HG03280 (cell line): ENCODE measurements at regions not wholly inside any gene's neighbourhood (a gene's known extent, or its start where the extent isn't known, plus 50 kb on each side); places are given as distances from the start of the nearest gene placed in this dataset.
"Not testable (repeated sequence)": the region's sequence is repeated elsewhere in the genome, so short reads cannot be mapped to it uniquely, and the experiment has no call there.

Source experiments
- ATAC-seq: cut with Tn5 transposase; IDR thresholded peaks from one replicate; pipeline ENCODE4 v1.9.1; 2021; ENCODE audit warnings: mild to moderate bottlenecking, moderate library complexity; ENCODE audit not compliant: unreplicated experiment

DNA sequence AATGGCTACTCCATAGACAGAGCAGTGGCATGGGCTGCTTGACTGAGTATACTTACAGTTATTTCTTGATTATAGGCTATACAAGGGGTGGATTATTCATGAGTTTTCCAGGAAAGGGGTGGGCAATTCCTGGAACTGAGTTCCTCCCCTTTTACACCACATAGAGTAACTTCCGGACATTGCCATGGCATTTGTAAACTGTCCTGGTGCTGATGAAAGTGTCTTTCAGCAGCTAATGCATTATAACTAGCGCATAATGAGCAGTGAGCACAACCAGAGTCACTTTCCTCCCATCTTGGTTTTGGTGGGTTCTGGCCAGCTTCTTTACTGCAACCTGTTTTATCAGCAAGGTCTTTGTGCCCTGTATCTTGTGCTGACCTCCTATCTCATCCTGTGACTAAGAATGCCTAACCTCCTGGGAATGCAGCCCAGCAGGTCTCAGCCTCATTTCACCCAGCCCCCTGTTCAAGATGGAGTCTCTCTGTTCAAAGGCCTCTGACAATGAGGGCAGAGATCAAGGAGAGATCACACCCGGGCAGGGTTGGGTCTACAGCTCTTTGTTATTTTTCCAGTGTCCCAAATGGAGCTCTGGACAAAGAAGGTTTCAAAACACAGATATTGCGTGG, 468.4 kb upstream of the PRKX start:
- ATAC-seq = no peak

DNA sequence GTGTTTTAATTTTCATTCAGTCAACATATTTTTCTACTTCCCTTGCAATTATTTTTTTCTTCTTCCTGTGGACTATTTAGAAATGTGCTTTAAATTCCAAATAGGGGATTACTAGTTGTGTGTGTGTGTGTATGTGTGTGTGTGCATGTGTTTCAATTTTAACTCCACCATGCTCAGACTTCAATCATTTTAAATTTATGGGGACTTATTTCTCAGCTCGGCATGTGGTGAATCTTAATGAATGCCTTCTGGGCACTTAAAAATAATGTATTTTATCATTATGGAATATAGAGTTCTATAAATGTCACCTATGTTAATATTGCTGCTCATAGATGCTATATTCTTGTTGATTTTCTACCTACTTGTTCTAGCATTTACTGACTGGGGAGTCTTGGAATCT, 465.6 kb upstream of the PRKX start:
- ATAC-seq = no peak

DNA sequence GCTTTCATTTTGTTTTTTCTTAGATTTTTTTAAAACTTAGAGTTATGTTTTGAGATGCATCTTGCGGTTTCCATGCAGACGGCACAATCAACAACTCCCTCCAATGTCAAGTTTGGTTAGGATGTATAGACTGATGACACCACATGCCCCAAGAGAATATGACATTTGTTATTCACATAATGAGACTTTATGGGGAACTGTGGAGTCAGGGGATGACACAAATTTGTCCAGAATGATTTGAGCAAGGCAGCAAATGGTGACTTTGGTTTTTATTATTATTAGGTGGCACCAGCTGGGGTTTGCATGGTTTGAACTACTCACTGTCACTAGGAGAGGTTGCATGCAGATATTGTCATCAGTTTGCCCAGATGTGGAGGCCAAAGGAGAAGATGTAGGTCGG, 461.8 kb upstream of the PRKX start:
- ATAC-seq = no peak

DNA sequence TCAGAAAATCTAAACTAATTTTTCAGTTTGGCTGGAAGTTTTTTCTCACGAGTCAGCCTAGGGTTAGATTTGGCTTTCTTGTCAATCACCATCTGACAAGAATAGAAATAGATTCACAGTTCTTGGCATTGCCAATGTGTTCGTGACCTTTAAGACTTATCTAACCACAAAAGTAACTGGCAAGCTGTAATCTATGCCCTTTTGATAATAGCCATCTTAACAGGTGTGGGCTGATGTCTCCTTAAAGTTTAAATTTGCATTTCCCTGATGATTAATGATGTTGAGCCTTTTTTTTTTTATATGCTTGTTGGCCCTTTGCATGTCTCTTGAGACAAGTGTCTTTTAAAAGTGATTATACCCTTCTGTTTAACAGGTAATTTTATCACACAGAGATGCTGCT, 460.3 kb upstream of the PRKX start:
- no peak for ATAC-seq

DNA sequence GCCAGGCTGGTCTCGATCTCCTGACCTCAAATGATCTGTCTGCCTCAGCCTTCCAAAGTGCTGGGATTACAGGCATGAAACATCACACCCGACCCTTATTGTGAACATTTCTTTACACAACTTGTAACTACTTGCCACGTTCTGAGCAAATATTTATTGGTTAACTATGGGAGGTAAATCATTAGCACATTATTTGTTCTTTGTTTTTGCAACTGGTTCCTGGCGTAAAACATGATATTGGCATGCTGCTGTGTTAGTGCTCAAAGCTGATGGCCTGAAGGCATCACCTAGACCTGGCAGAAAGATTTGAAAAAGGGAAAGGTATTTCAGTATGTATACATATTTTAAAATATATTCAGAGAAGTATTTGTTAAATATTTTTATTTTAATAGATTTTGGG, 438.3 kb upstream of the PRKX start:
- no peak for ATAC-seq

DNA sequence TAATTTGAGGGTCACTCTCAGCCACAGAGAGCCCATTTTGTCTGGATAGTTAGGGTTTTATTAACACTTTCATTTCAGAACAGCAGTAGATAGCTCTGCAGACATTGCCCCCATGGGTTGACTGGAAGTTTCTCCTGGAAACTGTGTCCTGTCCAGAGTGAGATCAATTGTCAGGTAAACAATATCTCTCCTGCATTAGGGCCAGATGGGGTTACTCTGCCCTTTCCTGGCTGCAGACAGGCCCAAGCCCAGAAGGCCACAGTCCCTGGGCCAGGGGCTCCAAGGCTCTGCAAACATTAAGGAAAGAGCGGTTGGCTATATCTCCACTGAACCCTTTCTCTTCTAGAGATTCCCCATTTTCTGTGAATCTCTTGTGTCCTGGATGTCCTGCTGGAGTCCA, 436.8 kb upstream of the PRKX start:
- ATAC-seq = no peak

DNA sequence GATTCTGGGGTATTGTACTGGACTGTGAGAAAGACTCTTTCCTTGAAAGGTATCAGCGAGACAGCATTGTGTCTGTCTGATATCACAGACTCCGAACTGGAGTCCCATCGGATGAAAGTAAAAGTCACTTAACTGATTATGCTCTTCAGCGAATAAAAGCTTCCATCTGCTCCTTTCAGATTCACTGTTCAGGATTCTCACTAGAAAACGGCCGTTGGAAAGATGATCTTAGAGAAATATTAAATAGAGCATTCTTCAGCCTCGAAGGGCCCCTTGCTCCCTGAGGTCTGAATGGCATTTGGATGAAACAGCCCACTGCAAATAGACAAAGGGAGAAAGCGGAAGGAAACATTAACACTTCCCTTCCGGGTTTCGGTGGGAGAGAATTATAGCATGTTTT, 416.2 kb upstream of the PRKX start:
- ATAC-seq = no peak

DNA sequence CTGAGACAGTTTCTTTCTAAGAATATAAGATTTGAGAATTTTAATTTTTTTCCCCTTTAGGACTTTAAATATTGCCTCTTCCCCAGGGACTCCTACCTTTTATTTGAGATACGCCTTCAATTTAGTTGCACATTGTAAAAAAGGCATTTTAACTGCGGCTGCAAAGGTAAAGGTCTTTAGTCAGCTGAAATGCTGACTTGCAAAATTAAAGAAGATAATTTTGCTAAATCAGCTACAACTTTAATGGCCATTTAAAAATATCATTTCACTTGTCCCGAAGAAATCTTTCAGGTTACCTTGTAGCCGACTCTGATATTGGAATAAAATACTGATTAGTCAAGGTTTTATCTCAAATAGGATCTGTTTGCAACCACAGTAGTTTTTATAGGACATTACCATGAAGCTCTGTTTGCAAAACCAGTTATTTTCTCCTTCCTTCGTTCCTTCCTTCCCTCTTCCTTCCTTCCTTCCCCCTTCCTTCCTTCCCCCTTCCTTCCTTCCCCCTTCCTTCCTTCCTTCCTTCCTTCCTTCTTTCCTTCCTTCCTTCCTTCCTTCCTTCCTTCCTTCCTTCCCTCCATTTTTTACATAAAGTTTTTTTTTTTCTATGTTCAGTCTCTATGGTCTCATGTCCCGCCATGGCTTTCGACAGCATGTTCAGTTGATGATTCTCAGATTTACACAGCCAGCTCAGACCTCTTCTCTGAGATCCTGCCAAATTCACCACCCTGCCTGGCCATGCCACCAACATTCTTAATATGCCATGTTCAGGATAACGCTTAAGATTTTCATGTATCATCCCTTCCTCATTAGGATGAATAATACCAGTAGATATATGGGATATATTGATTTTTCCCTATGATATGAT, 405.4 kb upstream of the PRKX start:
- no peak for ATAC-seq

DNA sequence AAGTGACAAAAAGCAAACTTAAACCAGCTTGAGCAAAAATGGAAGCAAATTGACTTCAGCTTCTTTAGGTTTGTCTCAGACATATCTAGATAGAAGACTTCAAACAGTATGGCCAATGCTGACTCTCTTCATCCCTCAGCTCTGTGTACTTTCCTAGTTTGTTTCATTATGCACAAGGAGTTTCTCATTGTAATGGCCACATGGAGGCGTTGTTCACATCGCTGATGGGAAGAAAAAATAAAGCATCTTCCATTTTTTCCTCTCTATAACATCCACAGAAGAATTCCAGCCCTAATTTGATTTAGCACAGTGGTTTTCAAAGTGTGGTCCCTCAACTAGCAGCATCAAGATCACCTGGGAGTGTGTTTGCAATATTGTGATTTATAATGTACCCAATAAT, 397.5 kb upstream of the PRKX start:
- ATAC-seq = no peak

DNA sequence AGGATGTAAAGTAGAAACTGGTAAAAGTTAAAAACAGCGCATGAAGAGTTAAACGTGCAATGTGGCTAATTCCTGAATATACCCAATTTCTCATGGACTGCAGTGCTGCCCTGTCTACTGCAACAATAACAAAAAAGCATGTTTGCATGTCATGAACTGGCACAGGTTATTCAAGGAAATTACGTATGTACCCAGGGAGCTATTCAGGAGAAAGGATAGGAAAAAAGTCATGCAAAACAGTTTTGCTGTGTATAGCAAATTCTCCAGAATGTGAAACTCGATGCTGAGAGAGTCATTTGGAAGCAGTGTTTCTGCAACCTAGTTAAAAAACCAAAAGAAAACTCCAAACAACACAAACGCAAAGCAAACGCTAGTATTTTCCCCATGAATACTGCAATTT, 381.5 kb upstream of the PRKX start:
- ATAC-seq = no peak

DNA sequence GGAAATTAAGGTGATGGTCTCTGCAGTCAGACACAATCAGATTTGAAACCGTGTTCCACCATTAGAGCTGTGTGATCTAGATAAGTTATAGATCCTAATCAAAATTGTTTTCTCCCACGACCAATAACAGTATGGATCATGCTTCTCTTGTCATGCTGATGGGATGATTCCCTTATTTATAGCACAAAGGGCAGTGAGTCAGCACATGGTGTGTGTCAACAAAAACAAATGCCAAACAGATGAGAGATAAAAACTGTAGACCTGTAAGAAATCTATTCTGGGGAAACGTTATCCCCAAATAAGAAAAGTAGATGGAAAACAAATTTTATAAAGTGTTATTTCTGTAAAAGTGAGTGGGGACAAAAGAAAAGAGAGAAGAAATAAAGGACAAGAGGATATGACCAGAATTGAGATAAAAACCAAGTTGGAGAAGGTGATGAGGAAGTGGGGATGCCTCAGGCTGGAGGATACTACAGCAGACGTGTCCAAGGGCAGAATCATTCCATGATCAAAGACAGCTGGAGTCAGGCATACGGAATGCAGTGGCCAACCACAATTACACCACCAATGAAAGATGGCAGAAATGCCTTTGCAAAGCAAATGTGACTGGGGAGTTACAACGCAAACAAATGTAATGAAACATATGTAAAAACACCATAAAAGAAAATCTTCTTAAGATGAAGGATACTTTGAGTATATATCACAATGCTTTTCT, 377.8 kb upstream of the PRKX start:
- no peak for ATAC-seq

DNA sequence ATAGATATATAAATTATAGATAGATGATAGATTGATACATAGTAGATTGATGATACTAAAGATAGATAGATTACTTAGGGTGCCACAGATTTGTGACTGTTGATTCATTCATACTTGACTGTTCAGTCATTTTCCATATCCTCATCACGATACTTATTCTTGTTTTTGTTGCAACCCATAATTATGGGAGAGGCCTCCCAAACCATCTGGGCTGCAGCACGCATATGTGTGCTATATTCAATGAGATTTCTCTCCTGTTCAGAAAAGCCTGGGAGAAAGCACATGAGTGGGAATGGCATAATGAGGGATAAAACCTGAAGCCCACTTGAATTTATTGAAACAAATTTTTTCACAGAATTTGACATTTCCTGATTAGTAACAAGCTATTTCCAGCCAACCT, 346.4 kb upstream of the PRKX start:
- ATAC-seq = no peak

DNA sequence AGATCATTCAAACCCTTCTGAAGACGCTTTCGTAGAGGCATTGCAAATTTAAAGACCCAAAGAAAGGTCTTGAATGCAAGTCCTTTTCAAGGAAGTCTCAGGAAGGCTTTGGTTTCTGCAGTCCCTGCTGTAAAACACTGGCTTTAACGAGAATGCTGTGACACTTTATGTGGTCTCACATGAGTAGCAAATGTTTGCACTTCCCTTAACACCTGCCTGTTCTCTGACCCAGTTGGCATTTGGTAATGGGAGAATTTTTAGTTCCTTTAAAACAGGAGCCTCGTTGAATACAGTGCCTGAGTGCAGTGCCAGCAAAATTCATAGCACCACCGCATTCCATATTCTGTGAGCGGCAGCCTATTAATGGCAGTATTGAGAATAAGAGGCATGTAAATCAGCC, 330.5 kb upstream of the PRKX start:
- no peak for ATAC-seq

DNA sequence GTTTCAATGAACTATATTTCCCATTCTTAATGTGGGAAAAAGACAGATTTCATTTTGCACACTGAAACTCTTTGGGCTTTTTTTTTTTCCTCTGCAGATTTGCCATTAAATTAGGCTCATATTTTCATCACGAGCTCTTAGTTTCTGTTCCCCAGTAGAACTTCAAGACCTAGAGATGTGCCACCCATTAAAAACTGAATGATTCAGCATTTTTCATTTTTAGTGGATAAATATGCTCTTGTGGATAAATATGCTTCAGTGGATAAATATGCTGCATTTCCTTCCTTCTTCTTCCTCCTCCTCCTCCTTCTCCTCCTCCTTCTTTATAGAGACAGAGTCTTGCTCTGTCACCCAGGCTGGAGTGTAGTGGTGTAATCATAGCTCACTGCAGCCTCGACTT, 322.4 kb upstream of the PRKX start:
- no peak for ATAC-seq

DNA sequence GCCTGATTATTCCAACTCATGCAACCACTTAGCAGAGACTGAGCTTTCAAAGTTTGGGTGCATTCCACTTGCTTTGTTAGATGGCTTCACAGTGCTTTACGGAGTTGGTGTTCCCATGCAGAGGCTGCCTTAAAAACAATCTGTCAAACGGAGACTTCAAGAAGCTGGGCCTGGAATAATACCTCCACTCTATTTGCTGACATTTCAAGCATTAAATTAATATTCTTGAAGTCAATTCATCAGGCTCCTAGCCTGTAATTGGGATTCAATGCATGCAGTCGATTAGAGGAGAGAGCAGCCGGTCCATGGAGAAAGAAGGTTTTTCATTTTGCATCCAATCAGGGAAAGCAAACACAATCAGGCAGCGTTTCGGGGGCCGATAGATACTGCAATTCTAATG, 314.7 kb upstream of the PRKX start:
- ATAC-seq = no peak

DNA sequence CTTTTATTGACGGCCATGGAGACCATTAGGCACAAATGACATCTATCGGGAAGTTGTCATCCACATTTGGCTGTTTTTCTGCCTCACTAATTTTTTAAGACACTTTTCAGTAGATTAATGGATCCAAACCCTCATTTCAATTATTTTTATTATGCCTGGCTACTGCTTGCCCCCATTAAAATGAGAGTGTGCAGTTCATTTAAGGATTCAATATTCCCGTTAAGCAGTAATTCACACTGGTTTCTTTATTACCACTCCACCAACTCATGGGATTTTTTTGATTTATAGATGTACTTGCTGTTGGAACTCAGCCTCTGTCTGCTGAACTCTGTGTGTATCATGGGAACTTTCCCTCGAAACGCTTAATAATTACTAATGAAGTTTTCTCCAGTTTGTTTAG, 291.8 kb upstream of the PRKX start:
- ATAC-seq = no peak

DNA sequence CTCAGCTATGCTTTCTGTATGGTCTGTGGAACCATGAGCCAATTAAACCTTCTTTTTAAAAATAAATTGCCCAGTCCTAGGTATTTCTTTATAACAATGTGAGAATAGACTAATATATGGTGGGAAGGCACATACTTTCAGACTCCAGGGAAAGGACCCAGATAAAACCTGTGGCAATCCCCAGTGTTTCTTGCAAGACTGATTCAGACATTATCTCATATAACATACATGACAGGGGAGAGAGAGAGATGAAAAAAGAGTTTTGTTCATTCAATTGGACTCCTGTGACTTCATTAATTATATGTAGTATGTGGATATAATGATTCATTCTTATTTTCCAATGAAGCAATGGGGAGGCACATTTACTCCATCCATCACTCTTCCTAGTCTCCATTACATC, 291.4 kb upstream of the PRKX start:
- no peak for ATAC-seq

DNA sequence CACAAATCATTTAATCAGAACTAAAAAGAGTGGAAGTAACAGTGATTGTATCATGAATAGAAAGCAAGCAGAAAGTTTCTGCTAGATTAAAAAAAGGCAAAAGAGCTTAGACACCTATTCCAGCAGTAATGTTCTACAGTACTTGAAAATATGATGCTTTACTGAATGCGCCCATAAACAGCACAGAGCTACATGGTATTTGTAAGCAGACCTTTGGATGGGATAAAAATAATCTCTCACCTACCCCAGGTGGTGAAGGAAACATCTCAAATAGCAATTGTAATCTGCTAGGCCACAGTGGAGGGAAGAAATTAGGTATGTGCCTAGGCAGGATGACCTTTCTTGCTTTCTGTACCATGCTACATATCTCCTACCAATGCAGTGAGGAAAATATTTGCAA, 280.9 kb upstream of the PRKX start:
- ATAC-seq = no peak

DNA sequence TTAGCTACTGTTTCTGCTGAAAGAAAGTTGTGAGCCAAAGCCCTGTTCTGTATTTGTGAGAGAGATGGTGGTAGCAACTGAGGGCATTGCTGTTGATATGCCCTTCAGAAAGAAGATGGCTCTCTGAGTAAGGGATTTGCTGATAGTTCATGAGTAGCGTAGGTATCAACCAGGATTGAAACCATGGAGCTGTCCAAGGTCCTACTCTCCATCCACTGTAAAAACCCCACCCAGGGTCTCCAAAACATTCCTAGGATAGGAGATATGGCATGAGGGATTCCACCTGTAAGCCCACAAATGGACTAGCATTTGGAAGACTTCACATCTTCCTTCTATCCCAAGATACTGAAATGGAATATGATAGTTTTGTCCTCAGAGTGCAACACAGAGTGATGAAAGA, 277.1 kb upstream of the PRKX start:
- ATAC-seq = no peak

DNA sequence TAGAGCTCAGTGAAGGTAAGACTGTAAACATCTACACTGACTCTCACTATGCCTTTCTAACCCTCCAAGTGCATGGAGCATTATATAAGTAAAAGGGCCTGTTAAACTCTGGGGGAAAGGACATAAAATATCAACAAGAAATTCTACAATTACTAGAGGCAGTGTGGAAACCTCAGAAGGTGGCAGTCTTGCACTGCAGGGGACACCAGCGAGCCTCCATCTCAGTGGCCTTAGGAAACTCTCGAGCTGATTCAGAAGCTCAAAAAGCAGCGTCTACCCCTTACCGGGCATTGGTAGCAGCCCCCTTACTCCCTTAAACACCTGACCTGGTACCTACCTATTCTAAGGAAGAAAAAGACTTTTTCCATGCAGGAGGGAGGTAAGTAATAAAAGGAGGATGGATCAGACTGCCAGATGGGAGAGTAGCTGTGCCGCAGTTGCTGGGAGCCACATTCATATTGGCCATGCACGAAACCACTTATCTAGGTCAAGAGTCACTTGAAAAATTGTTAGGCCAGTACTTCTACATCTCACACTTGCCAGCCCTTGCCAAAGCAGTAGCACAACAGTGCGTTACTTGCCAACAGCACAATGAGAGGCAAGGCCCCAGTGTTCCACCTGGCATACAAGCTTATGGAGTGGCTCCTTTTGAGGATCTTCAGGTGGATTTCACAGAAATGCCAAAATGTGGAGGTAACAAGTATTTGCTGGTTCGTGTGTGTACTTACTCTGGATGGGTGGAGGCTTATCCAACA, 258.8 kb upstream of the PRKX start:
- ATAC-seq = not testable (repeated sequence)

DNA sequence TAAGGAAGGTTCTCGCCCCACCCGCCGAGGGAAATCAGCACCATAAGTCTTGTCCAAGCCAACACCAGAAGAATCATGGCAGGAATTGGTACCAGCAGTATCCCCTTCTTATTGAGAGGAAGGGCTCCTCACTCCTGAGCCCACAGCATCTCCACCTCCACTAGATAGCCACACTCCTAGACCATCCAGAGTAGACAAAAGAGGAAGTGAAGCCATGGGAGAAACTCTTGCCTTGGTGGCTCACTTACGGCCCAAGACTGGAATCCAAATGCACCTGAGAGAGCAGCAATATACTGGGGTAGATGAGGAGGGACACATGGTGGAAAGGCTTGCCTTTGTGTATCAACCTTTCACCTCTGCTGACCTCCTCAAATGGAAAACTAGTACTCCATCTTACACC, 255.3 kb upstream of the PRKX start:
- ATAC-seq = no peak
